ENCODE measurements at regions not wholly inside any gene's neighbourhood (a gene's known extent, or its start where the extent isn't known, plus 50 kb on each side); places are given as distances from the start of the nearest gene placed in this dataset.
"Not testable (repeated sequence)": the region's sequence is repeated elsewhere in the genome, so short reads cannot be mapped to it uniquely, and the experiment has no call there.

GRCh38 chr2:237207646-237208045, 122.0 kb downstream of the COPS8 start:
- H3K27ac ChIP-seq: no peak overlapping the region
- no peak overlapping the region for H3K4me3 ChIP-seq
- peak in 1 of 2 experiments; percentile 26 for DNase-seq (ENCODE audit: low read depth in 1 of 2, low spot score in 2 of 2)
- no peaks in the 10 kb centered on the region for H3K27me3 ChIP-seq (replicated peaks)
- H3K9me3 ChIP-seq (replicated peaks): no peaks in the 10 kb centered on the region
- peaks cover 32% of the 10 kb centered on the region for H3K4me1 ChIP-seq (replicated peaks)
- H3K36me3 ChIP-seq: no peaks in the 10 kb centered on the region

DNA sequence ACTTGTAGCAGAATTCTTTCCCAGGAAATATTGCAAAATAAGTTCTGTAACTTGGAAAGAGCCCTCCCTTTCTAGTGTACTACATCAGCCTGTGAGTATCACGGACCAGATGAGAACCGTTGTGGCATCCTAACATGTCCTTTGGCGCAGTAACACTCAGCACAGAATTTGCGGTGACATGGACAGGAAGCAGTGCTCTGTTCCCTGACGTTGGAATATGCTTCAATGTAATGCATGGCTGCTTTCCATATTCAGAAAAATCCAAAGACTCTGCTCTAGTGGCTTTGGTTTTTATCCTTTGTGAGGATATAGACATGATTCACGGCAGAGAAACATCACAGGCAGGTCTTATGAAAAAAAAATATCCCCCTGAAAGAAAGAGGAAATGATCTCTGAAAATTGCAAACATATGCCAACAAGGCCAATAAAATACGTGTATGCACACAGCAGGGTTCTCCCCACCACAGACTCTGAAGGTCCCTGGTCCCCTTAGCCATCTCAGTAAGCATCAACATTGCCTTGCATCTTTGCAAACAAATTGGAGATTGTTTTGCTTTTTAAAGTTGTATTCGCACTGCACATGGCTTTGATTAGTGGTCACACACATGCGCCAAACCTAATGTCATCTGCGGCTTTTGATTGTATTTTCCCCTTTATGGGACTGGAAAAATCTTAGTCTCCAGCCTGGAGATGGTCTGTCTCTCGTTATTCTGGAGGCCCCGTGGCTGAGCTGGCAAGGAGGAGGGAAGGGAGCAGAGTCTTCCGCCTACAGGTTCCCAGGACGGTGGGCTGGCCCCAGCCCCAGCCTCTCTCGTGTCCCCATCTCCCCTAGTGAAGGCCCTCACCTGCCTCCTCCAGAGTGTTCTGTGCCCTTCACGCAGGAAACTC, 122.9 kb downstream of the COPS8 start:
- Histone ChIP-seq H3K27me3 (replicated peaks) (no peaks in the 10 kb centered on the region), H3K4me3 (no peak overlapping the region), H3K9me3 (replicated peaks) (no peaks in the 10 kb centered on the region), H3K36me3 (no peaks in the 10 kb centered on the region), H3K27ac (peak overlapping the region; percentile 3; the same call in 1 of the 2 replicates), H3K4me1 (replicated peaks) (peaks cover 26% of the 10 kb centered on the region)
- peak; percentile 33 to 50 for DNase-seq (ENCODE audit: low read depth in 1 of 2, low spot score in 2 of 2)

- Histone ChIP-seq H3K36me3 (no peaks in the 10 kb centered on the region), H3K4me1 (replicated peaks) (peaks cover 32% of the 10 kb centered on the region), H3K27ac (no peak overlapping the region), H3K27me3 (replicated peaks) (no peaks in the 10 kb centered on the region), H3K9me3 (replicated peaks) (no peaks in the 10 kb centered on the region), H3K4me3 (no peak overlapping the region)
- DNase-seq (ENCODE audit: low read depth in 1 of 2, low spot score in 2 of 2): no peak
These were observed 124.2 kb downstream of the COPS8 start for GRCh38 chr2:237209885-237210284.

DNA sequence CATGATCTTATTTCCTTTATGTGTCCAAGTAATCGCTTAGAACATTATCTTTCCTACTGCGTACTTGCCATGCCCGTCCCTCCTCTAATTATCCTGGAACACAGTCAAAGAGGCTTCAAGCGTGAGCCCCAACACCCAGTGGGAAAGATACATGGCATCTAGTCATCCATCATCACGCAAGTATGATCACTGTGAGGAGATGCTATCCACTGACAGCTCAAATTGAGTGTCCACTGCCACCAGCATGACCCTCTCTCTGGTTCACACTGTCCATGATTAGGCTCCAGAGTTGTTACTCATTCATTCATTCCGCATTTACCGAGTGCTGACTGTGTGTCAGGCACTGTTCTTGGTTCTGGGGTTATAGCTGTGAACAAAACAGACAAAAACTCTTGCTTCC, 124.6 kb downstream of the COPS8 start:
- H3K9me3 ChIP-seq (replicated peaks): no peaks in the 10 kb centered on the region
- no peaks in the 10 kb centered on the region for H3K27me3 ChIP-seq (replicated peaks)
- H3K4me1 ChIP-seq (replicated peaks): peaks cover 32% of the 10 kb centered on the region
- no peak for DNase-seq (ENCODE audit: low read depth in 1 of 2, low spot score in 2 of 2)
- H3K27ac ChIP-seq: no peak overlapping the region
- H3K36me3 ChIP-seq: no peaks in the 10 kb centered on the region
- H3K4me3 ChIP-seq: no peak overlapping the region

DNA sequence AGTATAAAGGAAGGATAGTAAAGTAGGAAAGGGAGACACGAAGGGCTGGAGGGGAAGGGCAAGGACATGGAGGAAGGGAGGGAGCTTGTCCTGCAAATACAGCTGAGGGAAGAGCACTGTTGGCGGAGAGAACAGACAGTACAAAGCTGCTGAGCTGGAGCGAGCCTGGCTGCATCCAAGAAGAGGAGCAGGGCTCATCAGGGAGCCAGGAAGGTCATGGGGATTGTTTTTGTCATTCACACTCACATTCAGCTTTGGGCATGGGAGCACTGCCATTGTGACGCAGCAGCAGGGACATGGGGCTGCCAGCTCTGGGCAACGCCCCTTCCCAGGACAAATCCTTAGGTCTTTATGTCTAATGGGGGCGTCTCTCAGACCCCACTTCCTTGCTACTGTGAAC, 125.1 kb downstream of the COPS8 start:
- Histone ChIP-seq H3K9me3 (replicated peaks) (no peaks in the 10 kb centered on the region), H3K27me3 (replicated peaks) (no peaks in the 10 kb centered on the region), H3K4me1 (replicated peaks) (peaks cover 32% of the 10 kb centered on the region), H3K36me3 (no peaks in the 10 kb centered on the region), H3K4me3 (no peak overlapping the region), H3K27ac (no peak overlapping the region)
- DNase-seq (ENCODE audit: low read depth in 1 of 2, low spot score in 2 of 2): no peak

DNA sequence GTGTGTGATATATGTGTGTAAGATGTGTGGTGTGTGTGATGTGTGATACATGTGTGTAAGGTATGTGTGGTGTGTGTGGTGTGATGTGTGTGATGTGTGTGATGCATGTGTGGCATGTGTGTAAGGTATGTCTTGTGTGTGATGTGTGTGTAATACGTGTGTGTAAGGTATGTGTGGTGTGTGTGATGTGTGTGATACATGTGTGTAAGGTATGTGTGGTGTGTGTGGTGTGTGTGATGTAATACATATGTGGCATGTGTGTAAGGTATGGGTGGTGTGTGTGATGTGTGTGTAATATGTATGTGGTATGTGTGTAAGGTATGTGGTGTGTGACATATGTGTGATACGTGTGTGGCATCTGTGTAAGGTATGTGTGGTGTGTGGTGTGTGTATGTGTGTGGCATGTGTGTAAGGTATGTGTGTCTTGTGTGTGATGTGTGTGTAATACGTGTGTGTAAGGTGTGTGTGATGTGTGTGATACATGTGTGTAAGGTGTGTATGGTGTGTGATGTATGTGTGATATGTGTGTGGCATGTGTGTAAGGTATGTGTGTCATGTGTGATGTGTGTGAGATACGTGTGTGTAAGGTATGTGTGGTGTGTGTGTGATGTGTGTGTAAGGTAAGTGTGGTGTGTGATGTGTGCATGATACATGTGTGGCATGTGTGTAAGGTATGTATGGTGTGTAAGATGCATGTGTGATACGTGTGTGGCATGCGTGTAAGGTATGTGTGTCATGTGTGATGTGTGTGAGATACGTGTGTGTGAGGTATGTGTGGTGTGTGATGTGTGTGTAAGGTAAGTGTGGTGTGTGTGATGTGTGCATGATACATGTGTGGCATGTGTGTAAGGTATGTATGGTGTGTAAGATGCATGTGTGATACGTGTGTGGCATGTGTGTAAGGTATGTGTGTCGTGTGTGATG, 126.9 kb downstream of the COPS8 start:
- not testable (repeated sequence) for DNase-seq (ENCODE audit: low read depth in 1 of 2, low spot score in 2 of 2); H3K4me3 ChIP-seq; H3K36me3 ChIP-seq; H3K9me3 ChIP-seq (replicated peaks); H3K27ac ChIP-seq; H3K27me3 ChIP-seq (replicated peaks)
- H3K4me1 ChIP-seq (replicated peaks): peaks cover 39% of the 10 kb centered on the region

DNA sequence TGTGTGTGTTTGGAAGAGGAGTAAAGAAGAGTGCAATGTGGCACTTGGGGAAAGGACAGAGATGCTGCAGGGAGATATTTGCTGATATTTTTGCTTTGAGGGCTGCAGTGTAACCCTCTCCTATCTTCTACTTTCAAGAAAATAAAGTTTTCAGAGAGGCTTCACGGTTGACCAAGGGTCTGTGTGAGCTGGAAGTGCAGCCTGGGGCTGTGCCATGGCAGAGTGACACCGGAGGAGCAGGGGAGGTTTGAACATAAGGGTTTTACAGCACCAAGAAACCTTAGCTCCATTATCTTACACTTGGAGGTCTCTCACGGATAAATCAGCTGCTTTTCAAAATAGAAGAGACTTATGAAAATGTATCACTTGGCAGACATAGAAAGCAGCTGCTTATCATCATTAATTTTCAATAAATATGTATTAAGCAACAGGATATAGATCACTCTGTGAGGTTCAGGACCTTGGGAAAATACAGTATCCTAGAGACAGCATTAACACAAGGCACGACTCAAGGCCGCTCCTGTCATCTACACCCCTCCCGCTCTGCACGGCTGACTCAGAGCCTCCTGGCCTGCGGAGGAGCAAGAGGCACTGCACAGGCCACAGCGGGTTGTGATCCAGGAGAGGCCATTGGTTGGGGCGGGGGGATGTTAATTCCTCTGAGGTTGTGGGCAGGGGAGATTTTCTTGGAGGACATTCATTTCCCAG, 127.8 kb downstream of the COPS8 start:
- DNase-seq (ENCODE audit: low read depth in 1 of 2, low spot score in 2 of 2): peak; percentile 42 to 73
- H3K27me3 ChIP-seq (replicated peaks): no peaks in the 10 kb centered on the region
- H3K27ac ChIP-seq: peak overlapping the region; percentile 63
- no peaks in the 10 kb centered on the region for H3K9me3 ChIP-seq (replicated peaks)
- no peaks in the 10 kb centered on the region for H3K36me3 ChIP-seq
- H3K4me1 ChIP-seq (replicated peaks): peaks cover 39% of the 10 kb centered on the region
- no peak overlapping the region for H3K4me3 ChIP-seq

DNA sequence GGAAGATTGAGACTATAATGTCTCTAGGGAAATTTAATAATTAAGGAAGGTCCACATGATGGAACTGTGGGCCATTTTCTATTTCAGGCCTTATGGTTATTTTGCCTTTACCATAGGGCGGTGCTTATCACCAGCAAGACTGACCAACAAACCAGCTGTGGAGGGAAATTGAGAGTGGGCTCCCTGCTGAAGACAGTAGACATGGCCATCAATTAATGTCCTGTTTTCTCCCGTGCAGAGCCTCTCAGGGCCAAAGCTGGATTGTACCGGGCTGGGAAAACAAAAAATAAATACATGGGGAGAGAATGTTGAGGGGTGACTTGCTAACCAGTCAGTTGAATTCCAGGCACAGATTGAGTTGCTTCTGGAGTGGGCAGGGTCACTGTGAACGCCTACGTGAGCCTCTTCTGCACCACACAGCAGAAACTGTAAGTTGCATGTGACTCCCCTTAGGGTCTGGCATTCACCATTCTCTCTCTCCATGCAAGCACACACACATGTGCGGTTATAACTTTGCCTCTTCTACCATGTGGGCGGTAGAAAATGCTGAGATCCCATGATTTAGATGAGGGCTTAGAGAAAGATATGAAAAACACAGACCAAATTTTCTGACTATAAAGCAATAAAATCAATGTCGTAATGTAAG, 128.5 kb downstream of the COPS8 start:
- no peak for DNase-seq (ENCODE audit: low read depth in 1 of 2, low spot score in 2 of 2)
- Histone ChIP-seq H3K9me3 (replicated peaks) (no peaks in the 10 kb centered on the region), H3K27me3 (replicated peaks) (no peaks in the 10 kb centered on the region), H3K27ac (0 out of 2 replicates have a peak overlapping the region, but pooled peaks have one; percentile 63), H3K4me1 (replicated peaks) (peaks cover 39% of the 10 kb centered on the region), H3K4me3 (no peak overlapping the region), H3K36me3 (no peaks in the 10 kb centered on the region)

DNA sequence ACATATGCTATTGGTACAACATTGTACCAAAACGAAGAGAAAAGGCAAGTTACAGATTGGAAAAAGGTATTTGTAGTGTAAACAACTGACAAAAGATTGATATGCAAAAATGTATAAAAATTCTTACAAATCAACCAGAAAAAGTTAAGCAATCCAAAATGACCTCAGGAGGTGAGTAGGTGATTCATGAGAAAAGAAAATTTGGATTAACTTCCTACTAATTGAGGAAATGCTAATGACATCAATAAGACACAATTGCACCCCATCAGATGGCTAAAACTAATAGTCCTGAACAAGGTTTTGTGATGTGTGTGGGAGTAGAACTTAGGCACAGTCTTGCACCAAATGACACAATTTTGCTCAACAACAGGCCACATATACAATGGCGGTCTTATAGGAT, 129.3 kb downstream of the COPS8 start:
- Histone ChIP-seq H3K4me1 (replicated peaks) (peaks cover 41% of the 10 kb centered on the region), H3K27ac (no peak overlapping the region), H3K4me3 (no peak overlapping the region)

DNA sequence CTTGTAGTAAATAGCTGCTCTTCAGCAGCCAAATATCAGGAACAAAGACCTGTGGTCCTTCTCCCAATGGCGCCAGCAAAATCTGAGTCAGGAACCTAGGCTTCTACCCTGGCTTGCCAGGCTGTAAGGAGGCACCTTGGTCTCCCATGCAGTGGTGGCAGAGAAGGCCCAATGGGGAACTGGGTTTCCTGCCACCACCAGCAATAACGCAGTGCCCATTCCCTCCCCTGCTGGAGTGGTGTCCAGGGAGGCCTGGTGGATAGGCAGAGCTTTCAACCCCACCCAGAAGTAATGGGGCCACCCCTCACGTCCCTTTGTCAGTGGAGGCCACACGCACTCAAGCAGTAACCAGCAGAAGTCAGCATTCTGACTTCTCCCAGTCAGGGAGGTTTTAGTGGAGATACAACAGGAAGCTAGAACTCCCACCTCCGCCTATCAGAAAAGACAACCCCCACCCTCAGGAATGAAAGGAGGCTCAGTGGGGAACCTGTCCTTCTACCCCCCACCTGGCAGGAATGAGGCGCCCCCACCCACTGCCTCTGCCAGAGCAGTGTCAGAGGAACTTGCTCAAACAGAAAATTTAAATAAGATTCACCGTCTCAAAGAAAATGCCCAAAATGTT, 132.4 kb downstream of the COPS8 start:
- Histone ChIP-seq H3K4me1 (replicated peaks) (peaks cover 69% of the 10 kb centered on the region), H3K9me3 (replicated peaks) (no peaks in the 10 kb centered on the region), H3K4me3 (no peak overlapping the region), H3K36me3 (no peaks in the 10 kb centered on the region), H3K27me3 (replicated peaks) (no peaks in the 10 kb centered on the region), H3K27ac (peak overlapping the region; percentile 83)
- DNase-seq (ENCODE audit: low read depth in 1 of 2, low spot score in 2 of 2): peak; percentile 97

More for the DNA sequence above, 129.3 kb downstream of the COPS8 start:
- H3K9me3 ChIP-seq (replicated peaks): no peaks in the 10 kb centered on the region
- no peak for DNase-seq (ENCODE audit: low read depth in 1 of 2, low spot score in 2 of 2)
- H3K36me3 ChIP-seq: no peaks in the 10 kb centered on the region
- H3K27me3 ChIP-seq (replicated peaks): no peaks in the 10 kb centered on the region

DNA sequence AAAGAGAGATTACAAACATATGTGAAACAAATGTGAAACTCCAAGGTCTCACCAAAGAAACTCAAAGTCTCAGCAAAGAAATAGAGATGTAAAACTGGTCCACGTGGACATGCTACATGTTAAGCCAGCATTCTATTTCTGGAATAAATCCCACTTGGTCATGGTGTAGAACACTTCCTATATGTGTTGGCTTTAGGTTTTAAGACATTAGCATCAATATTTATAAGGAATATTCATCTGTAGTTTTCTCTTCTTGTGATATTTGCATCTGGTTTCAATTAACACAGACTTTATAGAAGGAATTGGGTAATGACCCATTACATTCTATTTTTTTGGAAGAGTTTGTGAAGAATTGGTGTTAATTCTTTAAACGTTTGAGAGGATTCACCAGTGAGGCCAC, 133.1 kb downstream of the COPS8 start:
- no peak for DNase-seq (ENCODE audit: low read depth in 1 of 2, low spot score in 2 of 2)
- H3K9me3 ChIP-seq (replicated peaks): no peaks in the 10 kb centered on the region
- no peak overlapping the region for H3K4me3 ChIP-seq
- no peaks in the 10 kb centered on the region for H3K36me3 ChIP-seq
- no peaks in the 10 kb centered on the region for H3K27me3 ChIP-seq (replicated peaks)
- peaks cover 70% of the 10 kb centered on the region for H3K4me1 ChIP-seq (replicated peaks)
- H3K27ac ChIP-seq: peak overlapping the region; percentile 83

GRCh38 chr2:237219826-237220225, 134.1 kb downstream of the COPS8 start:
- peak in 1 of 2 experiments; percentile 82 for DNase-seq (ENCODE audit: low read depth in 1 of 2, low spot score in 2 of 2)
- Histone ChIP-seq H3K27me3 (replicated peaks) (no peaks in the 10 kb centered on the region), H3K27ac (peak overlapping the region; percentile 92), H3K9me3 (replicated peaks) (no peaks in the 10 kb centered on the region), H3K4me1 (replicated peaks) (peaks cover 74% of the 10 kb centered on the region), H3K36me3 (no peaks in the 10 kb centered on the region), H3K4me3 (no peak overlapping the region)

GRCh38 chr2:237221443-237221842, 135.8 kb downstream of the COPS8 start:
- no peaks in the 10 kb centered on the region for H3K9me3 ChIP-seq (replicated peaks)
- no peaks in the 10 kb centered on the region for H3K27me3 ChIP-seq (replicated peaks)
- no peaks in the 10 kb centered on the region for H3K36me3 ChIP-seq
- DNase-seq (ENCODE audit: low read depth in 1 of 2, low spot score in 2 of 2): no peak
- no peak overlapping the region for H3K4me3 ChIP-seq
- peaks cover 74% of the 10 kb centered on the region for H3K4me1 ChIP-seq (replicated peaks)
- peak overlapping the region; percentile 92 for H3K27ac ChIP-seq

Measured in SJSA1 (cell line).